Tibial nerve (tissue), 4 donors: ENCODE measurements at regions not wholly inside any gene's neighbourhood (a gene's known extent, or its start where the extent isn't known, plus 50 kb on each side); places are given as distances from the start of the nearest gene placed in this dataset.

Experiments used
- EP300 ChIP-seq, 2 donors: sonication (generic); formaldehyde crosslinking; IDR thresholded peaks; one replicate each; pipeline ENCODE4 v1.6.1; 2017; ENCODE audit warnings: antibody characterized with exemption in 2 of 2, mild to moderate bottlenecking in 1 of 2
- POLR2A ChIP-seq, 2 donors: fragments of 450-650 bp; IDR thresholded peaks; one replicate each; pipeline ENCODE4 v1.6.1; 2017; ENCODE audit warnings: antibody characterized with exemption in 2 of 2, mild to moderate bottlenecking in 2 of 2, moderate library complexity in 2 of 2
- TF ChIP-seq, protein P1 (sequence below), 5 experiments: fragments of 200-600 bp in 3 of 5; fragments of 450-650 bp in 2 of 5; sonication (generic) in 3 of 5; IDR thresholded peaks; one replicate each; pipeline ENCODE4 v1.5.1; 2016 to 2019; ENCODE audit warnings: antibody characterized with exemption in 5 of 5, mild to moderate bottlenecking in 3 of 5, moderate library complexity in 2 of 5

DNA sequence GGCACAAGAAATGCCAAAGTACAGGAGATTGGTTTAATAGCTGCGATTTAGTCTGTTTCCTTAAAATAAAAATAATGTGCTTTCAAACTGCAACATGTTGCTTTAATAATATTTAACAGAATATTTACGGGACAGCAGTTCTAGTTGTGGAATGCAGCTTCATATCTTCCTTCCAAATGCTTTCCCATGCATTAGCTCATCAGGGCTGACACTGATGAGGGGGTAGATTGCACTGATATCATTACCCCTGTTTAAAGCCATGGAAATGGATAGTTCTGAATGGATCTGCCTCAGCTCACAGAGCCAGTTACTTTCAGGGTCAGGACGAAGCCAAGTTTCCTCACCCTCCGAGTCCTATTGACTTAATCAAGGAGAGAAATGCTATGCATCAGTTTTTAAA, 93.2 kb upstream of the OSMR start:
- TF ChIP-seq, protein P1, sequence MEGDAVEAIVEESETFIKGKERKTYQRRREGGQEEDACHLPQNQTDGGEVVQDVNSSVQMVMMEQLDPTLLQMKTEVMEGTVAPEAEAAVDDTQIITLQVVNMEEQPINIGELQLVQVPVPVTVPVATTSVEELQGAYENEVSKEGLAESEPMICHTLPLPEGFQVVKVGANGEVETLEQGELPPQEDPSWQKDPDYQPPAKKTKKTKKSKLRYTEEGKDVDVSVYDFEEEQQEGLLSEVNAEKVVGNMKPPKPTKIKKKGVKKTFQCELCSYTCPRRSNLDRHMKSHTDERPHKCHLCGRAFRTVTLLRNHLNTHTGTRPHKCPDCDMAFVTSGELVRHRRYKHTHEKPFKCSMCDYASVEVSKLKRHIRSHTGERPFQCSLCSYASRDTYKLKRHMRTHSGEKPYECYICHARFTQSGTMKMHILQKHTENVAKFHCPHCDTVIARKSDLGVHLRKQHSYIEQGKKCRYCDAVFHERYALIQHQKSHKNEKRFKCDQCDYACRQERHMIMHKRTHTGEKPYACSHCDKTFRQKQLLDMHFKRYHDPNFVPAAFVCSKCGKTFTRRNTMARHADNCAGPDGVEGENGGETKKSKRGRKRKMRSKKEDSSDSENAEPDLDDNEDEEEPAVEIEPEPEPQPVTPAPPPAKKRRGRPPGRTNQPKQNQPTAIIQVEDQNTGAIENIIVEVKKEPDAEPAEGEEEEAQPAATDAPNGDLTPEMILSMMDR (IDR thresholded peaks at IDR 0.05): no peak
- TF ChIP-seq EP300 (IDR thresholded peaks at IDR 0.05): no peak
- no peak for TF ChIP-seq POLR2A (IDR thresholded peaks at IDR 0.05)
